COLO829 (cell line): ENCODE measurements at regions not wholly inside any gene's neighbourhood (a gene's known extent, or its start where the extent isn't known, plus 50 kb on each side); places are given as distances from the start of the nearest gene placed in this dataset.

Source experiments
- DNase-seq: peaks from one replicate; pipeline ENCODE4 v3.0.0; 2012; ENCODE audit warnings: low spot score

DNA sequence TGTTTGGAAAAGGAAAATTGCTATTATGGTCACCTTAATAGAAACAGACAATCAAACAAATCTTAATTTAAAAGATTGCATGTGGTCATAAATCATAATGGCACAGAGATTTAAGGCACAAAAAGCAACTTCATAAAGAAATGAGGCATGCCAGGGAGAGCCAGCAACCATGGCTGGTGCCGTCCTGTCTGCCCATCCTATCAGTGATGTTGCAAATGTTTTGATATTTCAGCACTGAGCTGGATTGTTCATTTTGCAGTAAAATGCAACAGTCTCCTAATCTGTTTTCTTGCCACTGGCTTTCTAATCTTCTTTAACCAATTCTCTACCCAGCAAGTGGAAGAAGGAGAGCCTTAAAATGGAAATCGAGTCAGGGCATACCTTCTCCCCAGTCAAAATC, 249.8 kb downstream of the SAMD5 start:
- DNase-seq = no peak

DNA sequence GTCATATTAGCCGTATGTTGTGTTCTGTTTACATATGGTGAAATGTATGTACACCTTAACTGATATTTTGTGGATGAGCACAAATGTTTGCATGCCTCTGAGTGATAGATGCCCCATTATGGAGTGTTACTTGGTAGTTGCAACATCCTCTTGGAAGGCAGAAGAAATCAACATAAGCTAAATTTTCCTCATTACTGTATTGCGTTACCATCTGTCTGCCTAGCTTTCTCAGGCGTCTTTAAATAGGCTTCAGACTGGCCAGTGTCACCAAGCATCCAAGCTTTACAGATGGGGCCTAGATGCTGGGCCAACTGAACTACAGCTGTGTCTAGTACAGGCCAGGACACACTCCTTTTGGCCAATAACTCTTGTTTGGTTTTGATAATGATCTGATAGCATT, 250.6 kb downstream of the SAMD5 start:
- DNase-seq = no peak

DNA sequence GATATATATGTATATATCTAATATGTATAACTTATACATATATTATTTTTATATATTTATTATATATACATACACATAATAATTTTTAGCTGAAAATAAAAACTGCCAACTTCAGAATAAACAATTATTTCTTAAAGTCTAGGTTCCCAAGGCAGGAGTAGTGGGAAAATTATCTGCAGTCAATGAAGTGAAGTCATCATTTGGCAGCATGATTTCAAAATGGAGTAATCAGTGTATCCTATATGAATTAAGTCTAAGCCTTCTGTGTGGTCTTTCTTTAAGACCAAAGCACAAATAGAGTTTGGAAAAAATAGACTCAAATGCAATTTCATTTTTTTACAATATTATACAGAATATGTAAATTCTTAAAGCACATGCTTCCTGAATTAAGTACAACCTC, 251.0 kb downstream of the SAMD5 start:
- DNase-seq = no peak

DNA sequence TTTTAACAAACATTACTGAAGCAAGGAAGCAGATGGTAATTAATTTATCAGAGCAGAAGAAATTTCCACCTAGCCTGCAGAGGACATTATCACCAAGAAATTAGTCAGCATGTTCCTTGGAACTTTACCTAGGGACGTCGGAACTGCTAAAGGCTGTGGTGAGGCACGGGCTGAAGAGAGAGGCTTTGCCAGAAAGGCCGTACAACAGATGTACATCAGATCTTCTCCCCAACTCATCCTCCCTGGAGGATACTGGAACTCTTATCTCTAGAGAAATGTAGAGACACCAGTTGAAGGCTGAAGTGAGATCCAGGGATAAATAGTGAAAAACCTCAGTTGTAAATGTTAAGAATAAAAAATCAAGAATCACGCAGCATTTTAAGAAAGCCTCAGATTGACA, 257.1 kb downstream of the SAMD5 start:
- no peak for DNase-seq

DNA sequence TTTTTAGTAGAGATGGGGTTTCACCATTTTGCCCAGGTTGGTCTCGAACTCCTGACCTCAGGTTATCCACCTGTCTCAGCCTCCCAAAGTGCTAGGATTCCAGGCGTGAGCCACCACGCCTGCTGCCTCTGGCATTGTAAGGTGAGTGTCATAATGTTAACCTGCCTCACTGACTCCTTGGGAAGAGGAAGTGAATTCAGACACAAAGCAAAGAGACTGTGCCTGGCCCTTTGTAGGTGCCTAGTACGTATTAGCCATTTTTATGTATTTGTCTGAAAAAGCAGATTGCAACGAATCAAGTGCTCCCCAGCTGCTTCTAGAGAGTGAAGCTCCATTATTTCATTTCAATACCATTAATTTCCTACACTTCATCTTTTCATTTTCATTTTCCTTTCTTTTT, 260.5 kb downstream of the SAMD5 start:
- no peak for DNase-seq

DNA sequence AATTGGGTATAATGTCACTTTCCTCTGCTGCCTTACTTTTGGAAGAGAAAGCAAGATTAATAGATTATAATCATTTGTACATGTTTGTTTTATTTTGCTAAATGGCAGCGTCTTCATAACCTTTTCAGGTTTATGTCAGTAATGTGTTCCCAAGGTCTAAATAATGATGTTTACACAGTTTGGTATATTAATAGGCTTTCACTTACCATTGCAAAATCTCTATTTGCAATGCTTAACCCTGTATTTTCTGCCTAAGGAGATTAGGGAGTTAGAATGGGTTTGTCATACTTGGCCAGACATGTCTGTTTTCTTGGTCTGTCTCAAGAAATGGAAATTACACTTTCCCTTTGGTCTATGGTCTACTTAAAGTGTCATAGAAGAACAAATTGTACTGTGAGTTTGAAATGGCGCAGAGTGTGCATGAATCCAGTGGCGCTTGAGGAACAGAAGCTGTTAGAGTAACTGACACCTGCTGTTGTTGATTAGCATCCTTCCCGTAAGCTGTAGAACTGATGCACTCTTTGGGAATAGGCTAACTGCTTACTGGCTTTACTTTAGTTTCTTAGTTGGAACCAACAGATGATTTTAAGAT, 261.1 kb downstream of the SAMD5 start:
- no peak for DNase-seq

DNA sequence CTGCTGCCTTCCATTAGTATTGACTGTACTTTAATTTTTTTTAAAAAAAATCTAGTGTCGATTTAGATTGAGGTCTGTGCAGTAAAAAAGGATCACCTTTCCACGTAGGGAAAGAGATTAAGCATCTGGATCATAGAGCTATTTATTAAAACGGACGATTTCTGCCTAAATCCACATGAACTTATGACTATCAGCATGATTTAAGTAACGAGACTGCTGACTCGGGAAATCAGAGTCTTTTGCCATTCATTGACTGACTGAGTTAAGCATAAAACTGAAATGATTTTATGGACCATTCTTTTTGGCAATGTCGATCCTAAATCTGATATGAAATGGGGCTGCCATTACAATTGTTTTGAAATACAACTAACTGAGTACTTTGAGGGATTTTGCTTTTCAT, 261.7 kb downstream of the SAMD5 start:
- DNase-seq = no peak

DNA sequence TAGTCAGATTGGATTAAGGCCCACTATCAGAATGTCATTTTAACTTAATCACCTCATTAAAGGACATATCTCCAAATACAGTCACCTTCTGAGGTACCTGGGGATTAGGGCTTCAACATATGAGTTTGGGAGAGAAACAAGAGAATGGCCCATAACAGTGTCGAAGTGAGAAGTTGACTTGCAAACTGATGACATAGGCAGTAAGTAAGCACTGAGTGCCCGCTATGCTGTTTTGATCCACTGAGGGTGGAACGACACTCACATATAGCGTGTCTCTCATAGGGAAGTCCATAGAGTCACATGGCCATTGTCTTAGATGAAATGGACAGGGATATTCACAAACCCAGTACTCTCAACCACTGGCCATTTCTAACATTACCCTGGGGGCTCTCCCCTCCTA, 264.2 kb downstream of the SAMD5 start:
- no peak for DNase-seq

DNA sequence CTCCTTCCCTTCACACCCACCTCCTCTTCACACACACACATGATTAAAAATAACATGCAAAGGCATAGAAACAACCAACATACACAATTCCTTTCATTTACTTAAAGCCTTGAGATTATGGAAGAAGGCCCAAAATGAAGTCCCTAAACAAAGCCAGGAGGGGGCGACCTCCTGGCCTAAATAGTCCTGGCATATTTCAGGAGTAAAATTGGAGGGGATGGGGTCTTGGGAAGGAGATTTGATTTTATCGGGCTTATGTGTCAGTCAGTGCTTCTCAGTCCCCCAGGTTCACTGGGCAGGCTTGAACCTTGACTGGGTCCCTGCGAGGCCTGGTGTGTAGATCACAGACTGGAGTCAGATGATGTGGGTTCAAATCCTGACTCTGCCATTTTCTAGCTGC, 266.4 kb downstream of the SAMD5 start:
- DNase-seq = no peak

DNA sequence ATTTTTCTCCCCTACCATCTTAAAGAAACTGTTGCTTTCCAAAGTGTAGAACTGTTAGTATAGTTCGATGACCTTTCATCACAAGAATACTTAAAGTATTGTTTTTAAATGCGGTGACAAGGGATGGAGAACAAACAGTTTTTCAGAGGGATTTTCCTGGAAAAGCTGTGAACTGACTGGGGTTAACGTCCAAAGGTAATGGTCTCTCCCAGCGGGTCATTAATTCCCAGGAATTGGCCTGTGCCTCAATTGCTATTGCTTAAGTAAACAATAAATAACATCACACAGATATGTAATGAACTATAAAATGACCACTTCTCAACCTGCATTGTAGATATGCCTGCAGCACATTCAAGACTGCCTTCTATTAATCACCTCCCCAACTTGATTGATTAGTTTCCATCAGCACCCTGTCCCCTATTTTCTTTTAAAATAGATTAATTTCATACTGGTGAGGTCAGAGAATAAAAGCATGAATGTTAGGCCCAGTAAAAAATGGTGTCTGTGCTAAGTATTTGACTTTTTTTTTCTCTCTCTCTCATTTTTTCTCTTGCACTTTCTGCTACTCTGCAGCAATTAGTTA, 268.2 kb downstream of the SAMD5 start:
- DNase-seq = no peak

DNA sequence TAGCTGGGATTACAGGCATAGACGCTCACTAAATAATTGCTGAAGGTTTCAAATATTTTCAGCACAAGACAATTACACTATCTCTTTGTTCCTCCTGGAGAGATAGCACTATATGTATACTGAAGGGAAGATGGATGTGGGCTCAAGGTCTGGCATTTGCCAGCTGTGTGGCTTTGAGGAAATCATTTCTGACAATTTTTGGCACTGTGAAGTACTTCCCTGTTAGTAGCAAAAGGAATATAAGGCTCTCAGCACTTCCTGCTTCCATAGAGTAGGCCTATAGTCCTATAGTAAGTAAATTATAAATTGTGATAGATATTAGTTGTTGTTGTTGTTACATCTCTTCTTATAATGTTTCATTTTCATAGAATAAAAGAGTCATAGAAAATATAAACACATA, 271.1 kb downstream of the SAMD5 start:
- DNase-seq = no peak

DNA sequence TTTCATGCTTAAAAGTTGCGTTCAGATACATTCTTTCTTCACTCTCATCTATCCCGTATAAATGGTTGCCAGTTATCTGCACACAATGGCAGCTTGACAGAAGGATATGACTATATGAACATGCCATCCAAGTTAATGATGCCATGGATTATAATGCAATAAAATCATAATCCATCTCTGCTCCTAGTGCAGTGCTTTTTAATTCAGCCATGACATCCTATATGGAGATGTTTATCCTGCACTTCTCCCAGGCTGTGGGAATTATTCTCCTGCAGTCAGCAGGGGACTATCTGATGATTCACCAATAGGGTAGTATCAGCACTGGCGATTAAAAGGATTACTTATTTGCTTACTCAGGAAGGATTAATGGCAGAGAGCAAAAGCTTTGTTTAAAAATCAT, 273.8 kb downstream of the SAMD5 start:
- peak; percentile 65 for DNase-seq

DNA sequence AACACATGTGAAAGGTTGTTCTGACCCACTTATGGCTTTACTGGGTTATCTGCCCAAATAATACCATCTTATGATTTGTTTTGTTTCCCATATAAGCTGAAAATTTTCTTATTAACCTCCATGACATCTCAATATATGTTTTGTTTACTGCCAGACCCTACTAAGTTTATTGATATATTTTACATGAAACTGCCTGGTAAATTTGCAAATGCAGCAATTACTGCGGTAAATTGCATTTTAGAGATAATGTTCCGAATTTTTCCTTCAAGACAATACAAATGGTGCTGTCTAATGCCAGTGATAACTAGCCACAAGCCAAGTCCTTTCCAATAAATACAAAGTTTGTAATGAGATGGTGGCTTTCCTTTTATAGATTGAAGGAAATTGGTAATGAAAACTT, 275.9 kb downstream of the SAMD5 start:
- no peak for DNase-seq

DNA sequence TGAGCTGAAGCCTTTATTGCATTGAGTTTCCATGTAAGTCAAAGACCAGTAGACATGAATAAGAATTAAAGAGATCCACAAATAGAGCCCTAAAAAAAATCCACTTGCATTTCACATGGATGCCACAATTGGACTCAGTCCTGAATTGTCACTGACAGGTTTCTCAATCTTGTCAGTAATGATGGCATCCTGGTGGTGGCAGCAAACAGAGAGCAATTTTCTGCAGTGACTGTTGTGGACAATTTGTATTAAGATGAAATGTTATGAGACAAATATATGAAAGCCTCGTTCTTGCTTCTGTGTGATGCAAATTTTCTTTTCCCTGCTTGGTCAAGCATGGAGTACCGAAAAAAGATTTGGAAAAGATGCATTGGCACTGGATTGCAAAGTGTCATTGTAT, 278.9 kb downstream of the SAMD5 start:
- DNase-seq = no peak

DNA sequence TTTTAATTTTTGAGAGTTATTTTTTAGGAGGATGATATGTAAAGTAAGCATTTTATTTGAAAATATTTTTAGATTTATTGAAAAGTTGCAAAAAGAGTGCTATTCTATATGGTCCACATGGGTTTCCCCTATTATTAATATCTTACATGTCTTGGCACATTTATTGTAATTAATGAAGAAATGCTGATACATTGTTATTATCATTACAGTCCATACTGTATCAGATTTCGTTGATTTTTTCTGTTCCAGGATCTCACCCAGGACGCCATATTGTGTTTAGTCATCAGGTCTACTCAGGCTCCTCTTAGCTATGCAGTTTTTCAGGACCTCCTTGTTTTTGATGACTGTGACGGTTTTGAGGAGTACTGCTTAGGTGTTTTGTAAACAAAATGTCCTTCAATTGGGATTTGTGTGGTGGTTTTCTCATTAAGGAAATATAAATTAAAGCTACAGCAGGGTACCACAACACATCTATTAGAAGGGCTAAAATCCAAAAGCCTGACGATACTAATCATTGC, 281.0 kb downstream of the SAMD5 start:
- no peak for DNase-seq

DNA sequence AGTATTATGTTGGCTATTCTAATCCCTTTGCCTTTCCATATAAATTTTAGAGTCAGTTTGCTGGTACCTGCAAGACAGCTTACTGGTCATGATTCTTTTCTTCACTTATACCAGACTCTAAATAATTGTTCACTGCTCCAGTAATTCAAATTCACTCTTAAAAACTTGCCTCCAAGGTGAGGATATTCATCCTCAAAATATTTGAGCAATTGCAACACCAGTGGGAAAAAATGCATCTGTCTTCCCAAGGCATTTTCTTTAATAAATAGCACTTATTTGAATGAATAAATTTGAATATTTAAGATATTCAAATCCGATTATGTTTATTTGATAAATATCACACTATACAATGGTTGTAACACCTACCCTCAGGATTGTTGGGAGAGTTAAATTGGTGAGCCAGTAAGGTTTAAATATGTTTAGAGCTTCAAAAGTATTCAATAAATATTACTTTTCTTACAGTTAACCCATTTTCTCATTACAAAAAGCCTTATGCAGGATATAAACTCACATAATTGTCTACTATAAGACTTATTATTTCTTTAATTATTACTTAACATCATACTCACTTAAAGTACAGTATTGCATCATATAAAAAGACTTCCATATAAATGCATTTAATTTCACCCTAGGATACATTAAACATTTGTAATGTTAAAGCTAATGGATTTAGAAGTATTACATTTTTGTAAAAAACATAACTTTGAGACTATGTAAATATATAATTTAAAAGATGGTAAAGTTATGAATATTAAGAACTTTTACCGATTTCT, 285.6 kb downstream of the SAMD5 start:
- DNase-seq = no peak

DNA sequence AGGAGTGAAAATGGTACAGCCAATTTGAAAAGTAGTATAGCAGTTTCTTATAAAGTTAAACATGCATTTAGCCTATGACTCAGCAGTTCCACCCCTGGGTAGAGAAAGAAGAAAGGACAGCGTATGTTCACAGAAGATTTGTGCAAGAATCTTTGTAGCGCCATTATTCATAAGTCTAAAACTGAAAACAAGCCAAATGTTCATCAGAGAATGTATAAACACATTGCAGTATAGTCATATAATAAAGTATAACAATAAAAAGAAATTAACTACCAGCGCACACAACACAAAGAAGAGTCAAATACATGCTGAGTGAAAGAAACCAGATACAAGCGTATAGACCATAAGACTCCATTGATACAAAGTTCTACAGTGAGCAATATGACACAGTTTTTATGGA, 294.0 kb downstream of the SAMD5 start:
- DNase-seq = no peak

DNA sequence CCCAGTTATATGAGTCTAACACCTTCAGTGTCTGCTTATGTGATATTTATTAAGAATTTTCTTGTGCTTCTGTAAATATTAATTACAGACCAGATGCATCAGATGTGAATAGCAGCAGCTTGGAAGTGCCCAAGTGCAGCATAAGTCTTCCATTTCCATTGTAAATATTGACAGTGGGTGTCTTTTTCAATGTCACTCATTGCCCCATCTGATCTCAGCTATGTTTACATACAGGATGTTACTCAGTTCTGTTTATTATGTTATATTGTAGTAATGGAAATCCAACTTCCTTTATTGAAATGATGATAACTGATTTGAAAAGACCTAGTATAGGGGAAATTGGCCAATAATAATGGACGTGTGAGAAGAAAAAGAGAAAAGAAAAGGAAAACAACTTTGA, 296.7 kb downstream of the SAMD5 start:
- no peak for DNase-seq

DNA sequence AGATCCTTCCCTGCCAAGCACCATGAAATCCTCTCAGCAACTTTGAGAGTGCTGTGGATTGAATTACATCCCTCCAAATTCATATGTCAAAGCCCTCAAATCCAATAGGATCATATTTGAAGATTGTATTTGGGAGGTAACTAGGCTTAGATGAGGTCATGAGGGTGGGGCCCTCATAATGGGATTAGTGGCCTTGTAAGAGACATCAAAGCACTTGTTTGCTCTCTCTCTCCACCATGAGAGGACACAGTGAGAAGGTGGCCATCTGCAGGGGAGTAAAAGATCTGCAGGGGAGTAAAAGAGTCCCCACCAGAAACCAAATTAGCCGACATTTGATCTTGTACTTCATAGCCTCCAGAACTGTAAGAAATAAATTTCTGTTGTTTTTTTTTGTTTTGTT, 298.2 kb downstream of the SAMD5 start:
- DNase-seq = no peak

DNA sequence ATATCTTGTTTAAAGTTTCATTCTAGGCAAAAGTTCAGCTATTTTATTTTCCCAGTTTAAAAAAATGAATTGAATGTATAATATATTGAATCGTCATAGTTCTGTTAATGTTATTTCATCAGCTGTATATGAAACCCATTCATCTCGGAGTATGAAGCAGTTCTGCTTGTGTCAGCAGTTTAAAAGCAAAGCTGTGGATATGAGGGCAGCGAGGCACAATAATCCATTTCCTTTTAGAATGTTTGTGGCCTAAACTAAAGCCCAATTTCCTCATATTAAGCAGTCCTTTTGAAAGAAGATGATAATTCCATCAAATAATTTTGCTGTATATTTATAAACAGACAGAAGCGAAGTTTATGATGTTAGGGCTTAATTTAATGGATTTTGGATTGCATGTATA, 300.1 kb downstream of the SAMD5 start:
- no peak for DNase-seq

DNA sequence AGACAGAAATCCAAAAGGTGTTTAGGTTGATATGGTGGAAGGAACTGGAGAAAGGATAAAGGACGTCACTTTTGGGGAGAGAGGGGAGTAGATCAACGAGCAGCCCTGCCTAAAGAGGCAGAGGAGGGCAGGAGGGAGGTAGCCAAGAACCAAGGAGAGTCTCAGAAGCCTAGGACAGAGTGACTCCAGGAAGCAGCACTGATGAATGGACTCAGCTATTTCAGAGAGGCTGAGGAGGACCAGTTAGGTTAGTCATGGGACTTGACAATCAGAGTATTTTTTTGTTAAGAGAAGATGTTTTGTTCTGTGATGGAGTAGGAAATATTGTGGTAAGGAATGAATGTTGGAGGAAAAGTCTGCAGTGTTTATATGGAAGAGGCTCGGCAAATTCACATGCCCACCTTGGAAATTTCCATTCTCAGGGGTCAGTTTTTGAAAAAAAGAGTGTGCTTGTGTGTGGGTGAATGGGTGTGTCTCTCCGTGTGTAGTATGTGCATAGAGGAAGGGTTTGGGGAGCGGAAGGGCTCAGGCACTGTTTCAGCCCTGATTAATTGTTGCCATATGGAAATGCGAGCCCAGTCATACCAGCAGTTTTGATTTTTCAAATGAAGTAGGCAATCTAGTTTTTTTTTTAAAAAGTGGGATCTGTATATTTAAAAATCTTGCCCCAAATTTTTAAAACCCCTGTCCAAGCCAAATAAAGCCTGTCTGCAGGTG, 303.6 kb downstream of the SAMD5 start:
- DNase-seq = no peak

DNA sequence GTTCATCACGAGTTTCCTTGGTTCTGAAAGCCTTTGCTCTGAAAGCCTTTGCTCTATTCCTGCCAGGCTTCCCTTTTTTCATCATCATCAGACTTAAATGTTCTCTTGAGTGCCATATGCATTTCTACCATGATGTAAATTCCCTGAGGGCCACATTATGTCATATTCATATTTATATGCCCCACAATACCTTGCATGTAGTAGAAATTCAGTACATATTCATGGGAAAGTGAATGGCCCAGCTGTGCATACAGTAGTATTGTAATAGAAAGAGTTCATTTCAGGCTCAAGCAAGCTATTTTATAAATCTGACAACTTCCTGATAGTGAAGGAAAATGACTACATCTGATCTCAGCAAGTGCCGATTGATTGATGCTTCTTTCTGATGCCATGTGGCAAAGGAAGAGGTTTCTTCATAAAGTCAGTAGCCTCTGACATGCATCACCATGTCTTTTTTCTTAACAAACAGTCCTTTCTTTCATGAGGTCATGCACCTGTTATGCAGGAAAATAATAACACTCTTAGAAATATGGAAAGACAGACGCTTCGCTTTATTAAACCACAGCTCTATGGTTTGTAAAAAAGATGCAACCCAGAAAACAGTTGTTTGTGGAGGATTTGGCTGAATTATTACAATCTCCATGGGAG, 308.7 kb downstream of the SAMD5 start:
- no peak for DNase-seq
